Nephron (organoid): ENCODE measurements at regions not wholly inside any gene's neighbourhood (a gene's known extent, or its start where the extent isn't known, plus 50 kb on each side); places are given as distances from the start of the nearest gene placed in this dataset.

ENCODE experiments used
- H3K27ac Mint-ChIP-seq, 3 experiments: 2 replicates each; pipeline ENCODE4 v1.8.0; 2020; ENCODE audit warnings: mixed read lengths in 3 of 3, mild to moderate bottlenecking in 2 of 3, moderate library complexity in 1 of 3
- H3K27me3 Mint-ChIP-seq: 2 replicates; pipeline ENCODE4 v1.8.0; 2021; ENCODE audit warnings: low read depth, mild to moderate bottlenecking, moderate library complexity, mixed read lengths
- H3K36me3 Mint-ChIP-seq: 2 replicates; pipeline ENCODE4 v1.8.0; 2020; ENCODE audit warnings: low read depth, mixed read lengths
- H3K4me1 Mint-ChIP-seq: 2 replicates; pipeline ENCODE4 v1.8.0; 2020; ENCODE audit warnings: mixed read lengths
- H3K4me3 Mint-ChIP-seq, 3 experiments: 2 replicates each; pipeline ENCODE4 v1.8.0; 2020; ENCODE audit warnings: mild to moderate bottlenecking in 3 of 3, mixed read lengths in 3 of 3, moderate library complexity in 2 of 3
- H3K9me3 Mint-ChIP-seq: 2 replicates; pipeline ENCODE4 v1.8.0; 2020; ENCODE audit warnings: mixed read lengths
- TF ChIP-seq, protein P1 (sequence below), 3 experiments: fragments of 200-600 bp; sonication (generic); IDR thresholded peaks; one replicate each; pipeline ENCODE4 v1.5.0; 2021; ENCODE audit warnings: antibody characterized with exemption in 3 of 3; ENCODE audit not compliant: unreplicated experiment in 3 of 3

DNA sequence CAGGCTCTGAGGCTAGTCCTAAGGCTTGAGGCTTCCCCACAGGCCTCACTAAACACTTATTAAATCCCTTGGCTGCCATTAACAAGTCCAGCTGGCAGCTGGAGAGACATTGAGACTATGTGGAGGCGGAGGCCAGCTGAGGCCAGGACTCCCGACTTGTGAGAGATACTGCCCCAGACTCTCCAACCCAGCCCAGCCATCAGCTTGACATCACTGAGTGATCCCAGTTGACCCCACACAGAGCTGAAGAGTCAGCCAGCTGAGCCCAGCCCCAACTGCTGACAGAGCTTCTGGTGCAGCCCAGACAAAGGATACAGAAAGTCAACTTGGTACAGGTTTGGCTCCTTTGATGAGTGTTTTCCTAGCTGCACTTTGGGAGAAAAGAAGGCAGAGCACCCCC is 343.1 kb downstream of the C16orf95 start:
- H3K4me3 Mint-ChIP-seq = no peak overlapping the region
- H3K9me3 Mint-ChIP-seq = peaks cover 4% of the 10 kb centered on the region
- peaks cover 26% of the 10 kb centered on the region for H3K4me1 Mint-ChIP-seq
- peaks cover 15% of the 10 kb centered on the region for H3K27me3 Mint-ChIP-seq
- H3K36me3 Mint-ChIP-seq = no peaks in the 10 kb centered on the region
- H3K27ac Mint-ChIP-seq = no peak overlapping the region
- TF ChIP-seq, protein P1, sequence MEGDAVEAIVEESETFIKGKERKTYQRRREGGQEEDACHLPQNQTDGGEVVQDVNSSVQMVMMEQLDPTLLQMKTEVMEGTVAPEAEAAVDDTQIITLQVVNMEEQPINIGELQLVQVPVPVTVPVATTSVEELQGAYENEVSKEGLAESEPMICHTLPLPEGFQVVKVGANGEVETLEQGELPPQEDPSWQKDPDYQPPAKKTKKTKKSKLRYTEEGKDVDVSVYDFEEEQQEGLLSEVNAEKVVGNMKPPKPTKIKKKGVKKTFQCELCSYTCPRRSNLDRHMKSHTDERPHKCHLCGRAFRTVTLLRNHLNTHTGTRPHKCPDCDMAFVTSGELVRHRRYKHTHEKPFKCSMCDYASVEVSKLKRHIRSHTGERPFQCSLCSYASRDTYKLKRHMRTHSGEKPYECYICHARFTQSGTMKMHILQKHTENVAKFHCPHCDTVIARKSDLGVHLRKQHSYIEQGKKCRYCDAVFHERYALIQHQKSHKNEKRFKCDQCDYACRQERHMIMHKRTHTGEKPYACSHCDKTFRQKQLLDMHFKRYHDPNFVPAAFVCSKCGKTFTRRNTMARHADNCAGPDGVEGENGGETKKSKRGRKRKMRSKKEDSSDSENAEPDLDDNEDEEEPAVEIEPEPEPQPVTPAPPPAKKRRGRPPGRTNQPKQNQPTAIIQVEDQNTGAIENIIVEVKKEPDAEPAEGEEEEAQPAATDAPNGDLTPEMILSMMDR (IDR thresholded peaks at IDR 0.05; ENCODE audit: unreplicated experiment in 3 of 3) = no peak

DNA sequence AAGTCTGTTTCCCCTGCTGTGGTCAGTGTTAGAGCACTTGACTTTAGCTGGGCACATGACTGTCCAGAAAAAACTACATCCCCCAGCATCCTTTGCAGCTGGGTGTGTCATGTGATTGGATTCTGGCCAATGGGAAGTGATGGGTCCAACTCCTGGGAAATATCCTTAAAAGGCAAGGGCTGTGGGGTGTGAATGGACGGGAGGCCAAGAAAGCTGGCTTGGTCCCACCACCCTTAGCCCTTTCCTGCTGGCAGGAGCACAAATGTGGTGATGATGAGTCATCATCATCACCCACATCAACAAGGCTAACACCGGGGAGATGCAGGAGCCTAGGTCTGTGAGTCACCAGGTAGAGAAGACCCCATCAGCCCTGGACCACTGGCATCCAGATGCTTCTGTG is 341.7 kb downstream of the C16orf95 start:
- Mint-ChIP-seq H3K27ac (peak overlapping the region in 2 of 3 experiments; percentile 33 to 77), H3K36me3 (no peaks in the 10 kb centered on the region), H3K4me1 (peaks cover 25% of the 10 kb centered on the region), H3K27me3 (peaks cover 15% of the 10 kb centered on the region), H3K9me3 (peaks cover 4% of the 10 kb centered on the region), H3K4me3 (no peak overlapping the region)
- TF ChIP-seq, protein P1 (IDR thresholded peaks at IDR 0.05; ENCODE audit: unreplicated experiment in 3 of 3) = no peak

DNA sequence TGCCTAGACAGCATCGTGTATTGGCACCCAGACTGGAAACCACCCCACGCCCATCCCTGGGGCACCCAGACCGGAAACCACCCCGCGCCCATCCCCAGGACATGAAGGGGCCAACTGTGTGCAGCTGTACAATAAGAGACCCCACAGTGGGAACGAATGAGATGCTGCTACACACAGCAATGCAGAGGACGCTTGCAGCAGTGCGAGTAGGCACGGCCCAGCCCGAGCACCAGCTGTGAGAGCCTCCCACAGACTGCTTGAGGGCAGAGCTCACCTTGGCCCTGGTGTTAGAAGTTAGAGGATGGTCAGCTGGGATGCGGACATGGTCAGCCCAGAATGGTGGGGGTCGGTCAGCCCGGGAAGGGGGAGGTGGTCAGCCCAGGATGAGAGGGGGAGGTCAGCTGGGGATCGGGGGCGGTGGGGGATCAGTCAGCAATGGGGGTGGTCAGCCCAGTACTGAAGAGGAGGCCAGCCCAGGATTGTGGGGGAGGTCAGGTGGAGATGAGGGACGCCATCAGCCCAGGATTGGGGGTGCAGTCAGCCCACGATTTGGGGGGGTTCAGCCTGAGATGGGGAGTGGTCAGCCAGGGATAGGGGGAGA is 340.0 kb downstream of the C16orf95 start:
- Mint-ChIP-seq H3K4me3 (no peak overlapping the region), H3K4me1 (peaks cover 17% of the 10 kb centered on the region), H3K36me3 (no peaks in the 10 kb centered on the region), H3K27ac (no peak overlapping the region), H3K27me3 (peaks cover 20% of the 10 kb centered on the region), H3K9me3 (peaks cover under 1% of the 10 kb centered on the region)
- TF ChIP-seq, protein P1 (IDR thresholded peaks at IDR 0.05; ENCODE audit: unreplicated experiment in 3 of 3) = no peak

DNA sequence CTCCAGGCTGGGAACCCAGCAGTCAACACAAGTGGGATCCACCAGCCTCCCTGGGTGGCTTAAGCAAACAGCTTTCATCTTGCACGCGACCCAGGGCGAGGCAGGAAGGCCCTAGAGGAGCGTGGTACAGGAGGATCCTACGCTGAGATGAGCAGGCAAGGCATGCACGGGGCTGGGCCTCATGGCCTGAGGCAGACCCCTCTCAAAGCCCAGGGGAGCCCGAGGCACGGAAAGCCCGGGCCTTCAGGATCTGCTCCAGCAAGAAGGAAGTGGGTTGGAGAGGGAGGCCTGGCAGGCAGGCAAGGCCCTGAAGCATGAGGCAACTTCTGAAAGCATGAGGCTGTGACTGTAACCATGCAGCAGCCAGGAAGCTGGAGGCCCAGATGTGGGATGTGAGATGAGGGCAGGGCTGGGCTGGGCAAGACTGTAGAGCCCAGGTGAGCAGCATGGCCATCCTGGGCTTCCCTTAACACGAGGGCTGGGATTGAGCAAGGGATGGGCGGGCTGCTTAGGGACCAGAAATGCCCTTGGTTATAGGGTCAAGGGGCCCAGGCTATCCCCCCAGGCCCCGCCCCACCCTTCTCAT is 338.7 kb downstream of the C16orf95 start:
- TF ChIP-seq, protein P1 (IDR thresholded peaks at IDR 0.05; ENCODE audit: unreplicated experiment in 3 of 3) = no peak
- Mint-ChIP-seq H3K36me3 (no peaks in the 10 kb centered on the region), H3K4me3 (no peak overlapping the region), H3K27ac (no peak overlapping the region), H3K27me3 (peaks cover 25% of the 10 kb centered on the region), H3K9me3 (no peaks in the 10 kb centered on the region), H3K4me1 (peaks cover 17% of the 10 kb centered on the region)

DNA sequence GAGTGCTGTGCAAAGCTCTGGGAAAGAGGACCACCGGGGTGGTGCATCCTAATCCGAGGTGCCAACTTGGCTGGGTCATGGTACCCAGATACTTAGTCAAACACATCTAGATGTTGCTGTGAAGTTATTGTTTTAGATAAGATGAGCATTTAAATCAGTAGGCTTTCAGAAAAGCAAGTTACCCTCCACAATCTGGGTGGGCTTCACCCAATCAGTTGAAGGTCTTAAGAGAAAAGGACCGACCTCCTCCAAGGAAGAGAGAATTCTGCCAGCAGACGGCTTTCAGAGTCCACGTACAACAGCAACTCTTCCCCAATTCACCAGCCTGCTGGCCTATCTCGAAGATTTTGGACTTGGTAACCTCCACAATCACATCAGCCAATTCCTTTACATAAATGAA is 338.1 kb downstream of the C16orf95 start:
- TF ChIP-seq, protein P1 (IDR thresholded peaks at IDR 0.05; ENCODE audit: unreplicated experiment in 3 of 3) = no peak
- Mint-ChIP-seq H3K36me3 (no peaks in the 10 kb centered on the region), H3K27me3 (peaks cover 25% of the 10 kb centered on the region), H3K4me1 (peaks cover 17% of the 10 kb centered on the region), H3K9me3 (no peaks in the 10 kb centered on the region), H3K27ac (no peak overlapping the region), H3K4me3 (no peak overlapping the region)

DNA sequence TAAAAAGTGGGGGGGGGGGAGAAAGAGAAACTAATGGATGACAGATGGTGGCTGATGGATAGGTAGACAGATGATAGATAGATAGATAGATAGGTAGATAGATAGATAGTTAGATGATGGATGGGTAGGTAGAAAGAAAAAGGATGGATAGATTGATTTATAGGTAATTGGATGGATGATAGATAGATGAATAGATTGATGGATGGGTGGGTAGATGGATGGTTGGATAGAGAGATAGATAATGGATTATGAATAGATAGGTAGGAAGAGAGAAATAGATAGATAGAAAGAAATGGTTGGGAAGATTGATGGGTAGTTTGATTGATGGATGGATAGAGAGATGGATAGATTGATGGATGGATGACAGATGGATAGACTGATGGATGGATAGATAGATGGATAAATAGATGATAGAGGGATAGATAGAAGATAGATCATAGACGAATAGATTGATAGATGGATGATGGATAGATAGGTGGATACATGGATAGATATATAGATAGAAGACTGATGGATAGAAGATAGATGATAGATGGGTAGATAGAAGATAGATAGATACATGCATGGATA is 337.1 kb downstream of the C16orf95 start:
- no peak overlapping the region for H3K27ac Mint-ChIP-seq
- H3K4me3 Mint-ChIP-seq = no peak overlapping the region
- peaks cover 16% of the 10 kb centered on the region for H3K4me1 Mint-ChIP-seq
- TF ChIP-seq, protein P1 (IDR thresholded peaks at IDR 0.05; ENCODE audit: unreplicated experiment in 3 of 3) = no peak
- no peaks in the 10 kb centered on the region for H3K9me3 Mint-ChIP-seq
- H3K27me3 Mint-ChIP-seq = peaks cover 33% of the 10 kb centered on the region
- H3K36me3 Mint-ChIP-seq = no peaks in the 10 kb centered on the region
